ENCODE measurements at regions not wholly inside any gene's neighbourhood (a gene's known extent, or its start where the extent isn't known, plus 50 kb on each side); places are given as distances from the start of the nearest gene placed in this dataset.
"Not testable (repeated sequence)": the region's sequence is repeated elsewhere in the genome, so short reads cannot be mapped to it uniquely, and the experiment has no call there.

DNA sequence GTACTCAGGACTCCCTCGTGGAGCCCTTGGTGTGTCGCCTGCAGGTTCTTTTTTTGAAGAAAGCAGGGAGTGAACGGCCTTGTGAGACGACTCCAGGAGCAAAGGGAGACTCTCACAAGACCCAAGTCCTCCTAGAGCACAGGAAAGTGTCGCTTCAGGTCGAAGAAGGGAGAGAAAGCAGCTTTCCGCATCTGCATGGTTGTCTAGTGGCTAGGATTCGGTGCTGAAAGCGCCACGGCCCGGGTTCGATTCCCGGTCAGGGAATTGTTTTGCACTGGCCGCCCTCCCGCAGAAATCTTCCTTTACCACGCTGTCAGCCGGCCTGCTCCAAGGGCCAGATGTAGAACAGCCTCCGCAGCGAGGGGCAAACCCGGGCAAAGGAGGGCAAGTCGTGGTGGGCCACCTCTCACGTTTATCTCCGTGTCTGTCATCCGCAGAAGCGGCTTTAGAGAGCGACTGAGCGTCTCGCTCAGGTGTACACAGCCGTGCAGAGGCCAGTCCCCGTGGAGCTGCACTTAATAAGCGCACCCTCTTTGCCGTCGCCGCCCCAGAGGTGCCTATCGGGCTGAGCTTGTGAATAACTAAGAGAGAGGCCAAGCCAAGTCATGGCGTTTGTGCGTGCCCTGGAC is 72.6 kb downstream of the FAM72D start:
- TF ChIP-seq, protein P1, sequence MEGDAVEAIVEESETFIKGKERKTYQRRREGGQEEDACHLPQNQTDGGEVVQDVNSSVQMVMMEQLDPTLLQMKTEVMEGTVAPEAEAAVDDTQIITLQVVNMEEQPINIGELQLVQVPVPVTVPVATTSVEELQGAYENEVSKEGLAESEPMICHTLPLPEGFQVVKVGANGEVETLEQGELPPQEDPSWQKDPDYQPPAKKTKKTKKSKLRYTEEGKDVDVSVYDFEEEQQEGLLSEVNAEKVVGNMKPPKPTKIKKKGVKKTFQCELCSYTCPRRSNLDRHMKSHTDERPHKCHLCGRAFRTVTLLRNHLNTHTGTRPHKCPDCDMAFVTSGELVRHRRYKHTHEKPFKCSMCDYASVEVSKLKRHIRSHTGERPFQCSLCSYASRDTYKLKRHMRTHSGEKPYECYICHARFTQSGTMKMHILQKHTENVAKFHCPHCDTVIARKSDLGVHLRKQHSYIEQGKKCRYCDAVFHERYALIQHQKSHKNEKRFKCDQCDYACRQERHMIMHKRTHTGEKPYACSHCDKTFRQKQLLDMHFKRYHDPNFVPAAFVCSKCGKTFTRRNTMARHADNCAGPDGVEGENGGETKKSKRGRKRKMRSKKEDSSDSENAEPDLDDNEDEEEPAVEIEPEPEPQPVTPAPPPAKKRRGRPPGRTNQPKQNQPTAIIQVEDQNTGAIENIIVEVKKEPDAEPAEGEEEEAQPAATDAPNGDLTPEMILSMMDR (IDR thresholded peaks at IDR 0.05) = not testable (repeated sequence)
- not testable (repeated sequence) for TF ChIP-seq EZH2 (IDR thresholded peaks at IDR 0.05; ENCODE audit: borderline replicate concordance, insufficient read depth, low read depth, low read length, poor library complexity, severe bottlenecking)

Data from B cell (primary cell).